ENCODE measurements at regions not wholly inside any gene's neighbourhood (a gene's known extent, or its start where the extent isn't known, plus 50 kb on each side); places are given as distances from the start of the nearest gene placed in this dataset.

DNA sequence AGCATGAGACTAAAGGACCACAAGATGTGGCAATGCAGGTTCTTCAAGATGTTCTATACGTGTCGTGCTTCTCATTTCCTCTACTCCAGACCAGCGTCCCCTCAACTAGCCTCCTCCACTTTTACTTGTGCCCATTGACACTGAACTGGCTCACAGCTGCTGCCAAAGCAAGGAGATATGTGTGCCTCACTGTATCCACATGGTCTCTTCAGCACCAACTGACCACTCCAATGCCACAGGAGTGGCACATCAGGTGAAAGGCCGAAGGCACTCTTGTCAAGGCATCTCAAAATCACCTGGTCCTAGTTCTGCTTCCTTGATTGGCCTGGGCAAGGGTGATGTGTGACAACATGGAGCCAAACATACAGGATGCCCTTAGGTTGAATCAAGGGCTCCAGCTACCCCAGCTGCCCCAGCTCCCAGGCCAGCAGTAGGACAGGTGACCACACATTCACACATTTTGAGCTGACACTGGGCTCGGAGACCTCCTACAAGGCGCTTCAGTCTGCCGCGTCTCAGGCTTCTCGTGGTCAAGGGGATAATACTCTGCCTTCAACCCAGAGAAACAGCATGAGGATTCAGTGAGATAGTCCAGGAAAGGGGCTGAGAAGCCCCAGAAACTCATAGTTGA, 205.2 kb upstream of the CDH4 start:
- TF ChIP-seq, protein P1, sequence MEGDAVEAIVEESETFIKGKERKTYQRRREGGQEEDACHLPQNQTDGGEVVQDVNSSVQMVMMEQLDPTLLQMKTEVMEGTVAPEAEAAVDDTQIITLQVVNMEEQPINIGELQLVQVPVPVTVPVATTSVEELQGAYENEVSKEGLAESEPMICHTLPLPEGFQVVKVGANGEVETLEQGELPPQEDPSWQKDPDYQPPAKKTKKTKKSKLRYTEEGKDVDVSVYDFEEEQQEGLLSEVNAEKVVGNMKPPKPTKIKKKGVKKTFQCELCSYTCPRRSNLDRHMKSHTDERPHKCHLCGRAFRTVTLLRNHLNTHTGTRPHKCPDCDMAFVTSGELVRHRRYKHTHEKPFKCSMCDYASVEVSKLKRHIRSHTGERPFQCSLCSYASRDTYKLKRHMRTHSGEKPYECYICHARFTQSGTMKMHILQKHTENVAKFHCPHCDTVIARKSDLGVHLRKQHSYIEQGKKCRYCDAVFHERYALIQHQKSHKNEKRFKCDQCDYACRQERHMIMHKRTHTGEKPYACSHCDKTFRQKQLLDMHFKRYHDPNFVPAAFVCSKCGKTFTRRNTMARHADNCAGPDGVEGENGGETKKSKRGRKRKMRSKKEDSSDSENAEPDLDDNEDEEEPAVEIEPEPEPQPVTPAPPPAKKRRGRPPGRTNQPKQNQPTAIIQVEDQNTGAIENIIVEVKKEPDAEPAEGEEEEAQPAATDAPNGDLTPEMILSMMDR (conservative IDR thresholded peaks at IDR 0.05; ENCODE audit: low read depth, low read length): no peak
- H3K4me3 ChIP-seq (ENCODE audit: low read depth, low read length): no peak overlapping the region
- DNase-seq (ENCODE audit: low read depth): no peak

DNA sequence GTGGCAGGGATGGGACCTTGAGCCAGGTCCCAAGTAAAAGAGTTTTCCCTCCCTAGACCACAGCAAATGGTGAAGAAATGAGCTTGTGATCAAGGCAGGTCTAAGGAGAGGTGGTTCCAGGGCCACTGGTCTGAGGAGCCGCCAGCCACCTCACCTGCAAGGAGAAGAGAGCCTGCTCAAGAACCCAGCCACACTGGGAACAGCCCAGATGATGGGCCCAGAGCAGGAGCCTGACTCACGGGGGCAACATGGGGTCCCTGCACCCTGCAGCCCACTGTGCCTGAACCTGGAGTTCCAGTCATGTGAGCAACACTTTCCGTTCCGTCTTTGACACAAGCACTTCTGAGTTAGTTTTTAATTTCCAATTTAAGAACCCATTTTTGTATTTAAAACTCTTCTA, 204.5 kb upstream of the CDH4 start:
- no peak for DNase-seq (ENCODE audit: low read depth)
- H3K4me3 ChIP-seq (ENCODE audit: low read depth, low read length): no peak overlapping the region
- TF ChIP-seq, protein P1 (conservative IDR thresholded peaks at IDR 0.05; ENCODE audit: low read depth, low read length): no peak

DNA sequence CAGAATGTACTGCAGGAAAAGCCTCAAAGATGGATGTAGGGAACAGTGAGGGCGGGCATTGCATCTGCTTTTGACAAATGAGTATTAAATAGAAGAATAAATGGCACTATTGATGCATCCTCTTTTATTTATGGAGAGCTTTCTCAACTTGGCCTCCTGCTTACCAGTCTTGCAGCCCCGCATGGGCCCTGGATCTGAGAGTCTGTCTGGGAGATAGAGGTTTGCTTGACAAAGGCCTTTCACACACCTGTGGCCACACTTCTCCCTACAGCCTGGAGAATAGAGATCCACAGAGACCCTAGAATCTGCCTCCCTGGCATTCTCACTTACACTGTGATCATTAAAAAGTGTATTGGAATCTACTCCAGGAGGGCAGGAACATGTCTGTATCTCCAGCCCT, 203.8 kb upstream of the CDH4 start:
- DNase-seq (ENCODE audit: low read depth): no peak
- H3K4me3 ChIP-seq (ENCODE audit: low read depth, low read length): no peak overlapping the region
- TF ChIP-seq, protein P1 (conservative IDR thresholded peaks at IDR 0.05; ENCODE audit: low read depth, low read length): no peak

DNA sequence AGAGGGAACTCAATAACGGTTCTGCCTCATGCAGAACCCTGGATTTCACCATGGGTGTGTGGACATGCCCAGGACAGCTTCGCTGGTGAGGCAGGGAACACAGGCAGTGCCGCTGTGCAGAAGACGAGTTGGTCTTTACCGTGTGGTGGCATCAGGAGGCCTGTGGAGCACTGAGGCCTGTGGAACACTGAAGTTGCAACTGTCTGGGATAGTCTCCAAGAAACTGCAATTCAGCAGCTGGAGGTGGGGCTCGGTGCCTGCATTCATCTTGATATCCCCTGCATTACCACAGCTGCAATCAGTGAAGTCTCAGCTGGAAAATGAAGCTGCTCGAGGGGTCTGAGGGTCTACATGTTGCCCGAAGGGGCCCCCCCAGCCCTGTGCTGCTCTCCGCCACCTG, 202.4 kb upstream of the CDH4 start:
- TF ChIP-seq, protein P1 (conservative IDR thresholded peaks at IDR 0.05; ENCODE audit: low read depth, low read length): no peak
- DNase-seq (ENCODE audit: low read depth): no peak
- no peak overlapping the region for H3K4me3 ChIP-seq (ENCODE audit: low read depth, low read length)

DNA sequence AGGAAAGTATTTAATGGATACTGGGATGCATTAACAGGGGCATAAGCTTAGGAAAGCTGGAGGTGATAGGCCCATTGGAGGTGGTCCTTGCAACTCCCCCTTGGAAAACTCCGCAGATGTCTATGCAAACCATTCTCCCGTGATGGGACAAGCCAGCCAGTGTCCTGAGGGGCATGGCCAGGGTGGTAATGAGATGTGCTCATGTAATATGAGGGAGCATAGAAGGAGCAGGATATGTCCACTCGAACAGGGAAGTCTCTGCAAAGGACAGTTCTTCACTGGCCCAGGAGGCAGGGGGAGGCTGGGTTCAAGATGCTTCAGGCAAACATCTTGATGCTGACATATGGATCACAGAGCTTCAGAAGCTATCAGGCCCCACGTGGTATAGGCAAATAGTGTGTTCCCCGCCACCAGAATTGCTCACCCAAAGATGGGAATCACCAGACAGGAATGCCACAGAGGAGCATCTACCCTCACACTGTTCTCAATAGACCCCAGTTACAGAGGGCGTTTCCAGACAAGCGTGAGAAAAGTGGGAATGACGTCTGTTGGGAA, 201.6 kb upstream of the CDH4 start:
- H3K4me3 ChIP-seq (ENCODE audit: low read depth, low read length): no peak overlapping the region
- TF ChIP-seq, protein P1 (conservative IDR thresholded peaks at IDR 0.05; ENCODE audit: low read depth, low read length): no peak
- no peak for DNase-seq (ENCODE audit: low read depth)

DNA sequence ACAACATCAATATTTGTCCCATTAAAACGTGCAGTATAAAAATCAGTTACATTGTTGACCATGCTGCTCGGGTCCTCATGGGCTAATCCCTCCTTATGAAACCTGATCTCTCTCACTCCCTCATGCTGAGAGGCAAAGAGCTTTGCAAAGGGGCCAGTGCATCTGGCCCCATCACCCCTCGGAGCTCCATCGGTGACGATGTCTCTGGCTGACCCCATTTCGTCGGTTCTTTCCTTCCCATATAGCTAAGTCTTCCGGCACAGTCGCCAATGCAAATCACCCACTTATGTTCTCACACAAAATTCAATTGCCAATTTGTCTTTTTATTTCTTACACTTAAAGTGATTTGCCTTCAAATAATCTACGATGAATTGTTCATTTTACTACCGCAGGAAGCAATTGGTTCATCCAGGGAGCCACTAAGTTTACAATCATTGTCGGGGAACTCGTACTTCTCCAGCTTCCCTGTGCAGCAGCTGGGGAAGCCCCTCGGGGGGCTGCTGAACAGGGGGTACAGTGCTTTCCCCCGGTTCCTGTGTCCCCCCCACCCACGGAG, 199.8 kb upstream of the CDH4 start:
- DNase-seq (ENCODE audit: low read depth): no peak
- TF ChIP-seq, protein P1 (conservative IDR thresholded peaks at IDR 0.05; ENCODE audit: low read depth, low read length): no peak
- H3K4me3 ChIP-seq (ENCODE audit: low read depth, low read length): no peak overlapping the region
